ENCODE measurements at regions not wholly inside any gene's neighbourhood (a gene's known extent, or its start where the extent isn't known, plus 50 kb on each side); places are given as distances from the start of the nearest gene placed in this dataset.

DNA sequence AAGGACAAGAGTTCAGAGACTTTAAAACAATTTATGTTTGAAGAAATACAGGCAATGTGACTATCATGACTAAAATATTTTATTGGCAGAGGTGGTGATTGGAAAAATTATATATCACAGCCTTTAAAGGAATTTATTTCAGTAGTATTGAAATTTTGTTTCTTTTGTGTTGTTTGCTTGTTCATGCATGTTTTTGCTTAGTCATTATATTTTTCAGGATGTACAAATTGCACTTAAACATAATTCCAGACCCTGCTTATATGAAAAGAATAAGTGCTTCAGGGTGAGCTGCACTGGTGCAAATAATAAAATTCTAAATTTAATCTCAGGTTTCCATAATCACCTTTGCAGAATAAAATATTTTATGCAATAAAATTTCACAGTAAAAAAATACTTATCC is 283.3 kb downstream of the PPP1R3A start:
- CTCF ChIA-PET: no interaction called here

GRCh38 chr7:113633073-113633472 is 285.7 kb downstream of the PPP1R3A start:
- DNase-seq (ENCODE audit: extremely low spot score): no peak
- ChIA-PET POLR2A (no interaction called here), CTCF (interaction anchor here (0.8 to 1.2 kb wide), 2 partner anchors 9 to 10 kb away, joined by 3 read pairs; no protein-coding TSS in a partner anchor)
- TF ChIP-seq CTCF (IDR thresholded peaks at IDR 0.05; ENCODE audit: control extremely low read depth, extremely low read depth, low read depth, missing control alignments): no peak

More for the DNA sequence above, 283.3 kb downstream of the PPP1R3A start:
- POLR2A ChIA-PET: no interaction called here
- TF ChIP-seq CTCF (IDR thresholded peaks at IDR 0.05; ENCODE audit: control extremely low read depth, extremely low read depth, low read depth, missing control alignments): no peak
- no peak for DNase-seq (ENCODE audit: extremely low spot score)

GRCh38 chr7:113628948-113629847 is 289.6 kb downstream of the PPP1R3A start:
- no peak for TF ChIP-seq CTCF (IDR thresholded peaks at IDR 0.05; ENCODE audit: control extremely low read depth, extremely low read depth, low read depth, missing control alignments)
- ChIA-PET CTCF (no interaction called here), POLR2A (no interaction called here)
- DNase-seq (ENCODE audit: extremely low spot score): no peak

DNA sequence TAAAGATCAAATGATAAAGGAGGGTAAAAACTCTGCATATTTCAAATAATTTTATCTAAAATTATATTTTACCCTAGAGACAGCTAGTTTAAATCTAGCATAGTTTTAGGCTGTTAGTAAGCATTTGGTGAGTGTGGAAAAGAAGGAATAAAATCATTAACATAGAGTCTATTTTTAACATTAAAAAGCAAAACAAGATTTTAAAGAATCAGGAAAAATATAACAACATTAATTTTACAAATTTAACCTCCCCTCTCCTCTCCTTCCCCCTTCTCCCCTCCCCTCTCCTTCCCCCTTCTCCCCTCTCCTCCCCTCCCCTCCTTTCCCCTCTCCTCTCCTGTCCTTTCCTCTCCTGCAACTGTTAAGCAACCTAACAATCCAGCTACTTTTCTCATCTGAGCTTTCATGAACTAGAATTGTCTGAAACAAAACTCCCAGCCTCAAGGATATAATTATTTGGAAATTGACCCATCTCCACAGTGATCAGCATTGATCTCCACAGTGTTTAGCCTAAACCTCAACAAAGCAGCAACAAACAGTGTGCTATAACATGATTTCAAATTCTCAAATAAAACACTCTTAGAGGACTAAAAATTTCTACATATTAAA is 293.2 kb downstream of the PPP1R3A start:
- CTCF ChIA-PET: interaction anchor here (1.1 kb wide), 1 partner anchor 10 kb away, joined by 3 read pairs; no protein-coding TSS in a partner anchor
- no peak for TF ChIP-seq CTCF (IDR thresholded peaks at IDR 0.05; ENCODE audit: control extremely low read depth, extremely low read depth, low read depth, missing control alignments)
- POLR2A ChIA-PET: no interaction called here
- DNase-seq (ENCODE audit: extremely low spot score): no peak

- no peak for DNase-seq (ENCODE audit: extremely low spot score)
- no peak for TF ChIP-seq CTCF (IDR thresholded peaks at IDR 0.05; ENCODE audit: control extremely low read depth, extremely low read depth, low read depth, missing control alignments)
- ChIA-PET POLR2A (no interaction called here), CTCF (interaction anchor here (1.1 to 1.2 kb wide), 2 partner anchors 10 to 14 kb away, joined by 3 read pairs; no protein-coding TSS in a partner anchor)
Observed at GRCh38 chr7:113622796-113623195, 296.0 kb downstream of the PPP1R3A start.

DNA sequence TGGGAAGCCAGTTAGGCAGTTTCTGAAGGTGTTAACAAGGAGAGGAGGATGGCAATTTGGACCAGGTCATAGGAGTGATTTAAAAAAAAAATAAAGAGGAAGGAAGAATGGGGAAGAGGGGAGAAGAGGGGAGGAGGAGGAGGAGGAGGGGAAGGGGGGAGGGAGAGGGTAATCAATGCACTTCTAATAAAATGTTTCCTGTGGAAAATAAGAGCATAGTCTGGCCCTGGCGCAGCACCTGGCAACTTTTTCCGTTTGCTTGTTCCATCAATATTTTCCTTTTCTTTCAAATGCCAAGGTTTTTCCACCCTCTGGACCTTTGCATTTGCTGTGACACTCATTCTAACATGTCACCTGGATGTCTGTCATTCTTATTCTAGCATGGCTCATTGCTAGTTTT is 308.2 kb downstream of the PPP1R3A start:
- ChIA-PET POLR2A (no interaction called here), CTCF (no interaction called here)
- no peak for TF ChIP-seq CTCF (IDR thresholded peaks at IDR 0.05; ENCODE audit: control extremely low read depth, extremely low read depth, low read depth, missing control alignments)
- DNase-seq (ENCODE audit: extremely low spot score): no peak

Measured in GM10248 (cell line).